ENCODE measurements at regions not wholly inside any gene's neighbourhood (a gene's known extent, or its start where the extent isn't known, plus 50 kb on each side); places are given as distances from the start of the nearest gene placed in this dataset.

- ATAC-seq (ENCODE audit: low read depth) (no peak), DNase-seq (no peak)
- H3K36me3 Mint-ChIP-seq = no peaks in the 10 kb centered on the region
- POLR2A ChIA-PET = no interaction called here
- H3K4me1 Mint-ChIP-seq = no peaks in the 10 kb centered on the region
- no peak overlapping the region for H3K4me3 Mint-ChIP-seq
- no peaks in the 10 kb centered on the region for H3K9me3 Mint-ChIP-seq
- no peaks in the 10 kb centered on the region for H3K27me3 Mint-ChIP-seq
- no peak overlapping the region for H3K27ac Mint-ChIP-seq
Measured at GRCh38 chr4:104146048-104146447, 348.6 kb downstream of the CXXC4 start.

GRCh38 chr4:104138116-104138515, 356.6 kb downstream of the CXXC4 start:
- Mint-ChIP-seq H3K27ac (no peak overlapping the region), H3K4me1 (no peaks in the 10 kb centered on the region), H3K27me3 (no peaks in the 10 kb centered on the region), H3K9me3 (peaks cover 7% of the 10 kb centered on the region), H3K36me3 (no peaks in the 10 kb centered on the region), H3K4me3 (no peak overlapping the region)
- DNase-seq (no peak), ATAC-seq (ENCODE audit: low read depth) (no peak)
- POLR2A ChIA-PET = no interaction called here

GRCh38 chr4:104129243-104129642, 365.5 kb downstream of the CXXC4 start:
- Mint-ChIP-seq H3K4me1 (no peaks in the 10 kb centered on the region), H3K36me3 (no peaks in the 10 kb centered on the region), H3K9me3 (no peaks in the 10 kb centered on the region), H3K4me3 (no peak overlapping the region), H3K27ac (no peak overlapping the region), H3K27me3 (no peaks in the 10 kb centered on the region)
- DNase-seq (no peak), ATAC-seq (ENCODE audit: low read depth) (no peak)
- POLR2A ChIA-PET = no interaction called here

GRCh38 chr4:104128850-104129213, 365.9 kb downstream of the CXXC4 start:
- Mint-ChIP-seq H3K9me3 (no peaks in the 10 kb centered on the region), H3K4me1 (no peaks in the 10 kb centered on the region)
- POLR2A ChIA-PET = no interaction called here

GRCh38 chr4:104128031-104128849, 366.5 kb downstream of the CXXC4 start:
- H3K4me3 Mint-ChIP-seq = no peak overlapping the region
- H3K36me3 Mint-ChIP-seq = no peaks in the 10 kb centered on the region
- DNase-seq = no peak
- POLR2A ChIA-PET = no interaction called here
- no peaks in the 10 kb centered on the region for H3K27me3 Mint-ChIP-seq
- peaks cover 1% of the 10 kb centered on the region for H3K9me3 Mint-ChIP-seq
- H3K4me1 Mint-ChIP-seq = no peaks in the 10 kb centered on the region
- no peak for ATAC-seq (ENCODE audit: low read depth)
- no peak overlapping the region for H3K27ac Mint-ChIP-seq

More at GRCh38 chr4:104128850-104129213, 365.9 kb downstream of the CXXC4 start:
- H3K27ac Mint-ChIP-seq = no peak overlapping the region
- DNase-seq = no peak
- no peak for ATAC-seq (ENCODE audit: low read depth)
- H3K4me3 Mint-ChIP-seq = no peak overlapping the region
- no peaks in the 10 kb centered on the region for H3K27me3 Mint-ChIP-seq
- H3K36me3 Mint-ChIP-seq = no peaks in the 10 kb centered on the region

- Mint-ChIP-seq H3K36me3 (no peaks in the 10 kb centered on the region), H3K27ac (no peak overlapping the region), H3K27me3 (no peaks in the 10 kb centered on the region), H3K4me1 (no peaks in the 10 kb centered on the region), H3K4me3 (no peak overlapping the region), H3K9me3 (peaks cover 6% of the 10 kb centered on the region)
- POLR2A ChIA-PET = no interaction called here
- no peak for DNase-seq
- ATAC-seq (ENCODE audit: low read depth) = no peak
Measured at GRCh38 chr4:104123021-104123420, 371.7 kb downstream of the CXXC4 start.

GRCh38 chr4:104117776-104118175, 376.9 kb downstream of the CXXC4 start:
- ATAC-seq (ENCODE audit: low read depth) (no peak), DNase-seq (no peak)
- H3K9me3 Mint-ChIP-seq = peaks cover 6% of the 10 kb centered on the region
- no peak overlapping the region for H3K27ac Mint-ChIP-seq
- H3K27me3 Mint-ChIP-seq = no peaks in the 10 kb centered on the region
- no peaks in the 10 kb centered on the region for H3K4me1 Mint-ChIP-seq
- POLR2A ChIA-PET = no interaction called here
- H3K36me3 Mint-ChIP-seq = no peaks in the 10 kb centered on the region
- H3K4me3 Mint-ChIP-seq = no peak overlapping the region

- Mint-ChIP-seq H3K4me3 (no peak overlapping the region), H3K36me3 (no peaks in the 10 kb centered on the region), H3K27me3 (no peaks in the 10 kb centered on the region), H3K4me1 (no peaks in the 10 kb centered on the region), H3K27ac (no peak overlapping the region), H3K9me3 (peaks cover 11% of the 10 kb centered on the region)
- DNase-seq = no peak
- POLR2A ChIA-PET = no interaction called here
- ATAC-seq (ENCODE audit: low read depth) = no peak
Measured at GRCh38 chr4:104113850-104114249, 380.8 kb downstream of the CXXC4 start.

- Mint-ChIP-seq H3K27me3 (no peaks in the 10 kb centered on the region), H3K36me3 (no peaks in the 10 kb centered on the region), H3K27ac (no peak overlapping the region), H3K4me1 (no peaks in the 10 kb centered on the region), H3K9me3 (peaks cover 6% of the 10 kb centered on the region), H3K4me3 (no peak overlapping the region)
- ATAC-seq (ENCODE audit: low read depth) = no peak
- POLR2A ChIA-PET = no interaction called here
- no peak for DNase-seq
Measured at GRCh38 chr4:104099141-104099540, 379.4 kb upstream of the TACR3 start.

- H3K9me3 Mint-ChIP-seq = peaks cover 6% of the 10 kb centered on the region
- no peak overlapping the region for H3K4me3 Mint-ChIP-seq
- POLR2A ChIA-PET = no interaction called here
- DNase-seq (no peak), ATAC-seq (ENCODE audit: low read depth) (no peak)
- H3K27ac Mint-ChIP-seq = no peak overlapping the region
- H3K27me3 Mint-ChIP-seq = no peaks in the 10 kb centered on the region
- H3K36me3 Mint-ChIP-seq = no peaks in the 10 kb centered on the region
- no peaks in the 10 kb centered on the region for H3K4me1 Mint-ChIP-seq
Measured at GRCh38 chr4:104093247-104093646, 373.5 kb upstream of the TACR3 start.

GRCh38 chr4:104073229-104073628, 353.4 kb upstream of the TACR3 start:
- H3K4me1 Mint-ChIP-seq = no peaks in the 10 kb centered on the region
- peaks cover 1% of the 10 kb centered on the region for H3K9me3 Mint-ChIP-seq
- no peaks in the 10 kb centered on the region for H3K27me3 Mint-ChIP-seq
- H3K36me3 Mint-ChIP-seq = no peaks in the 10 kb centered on the region
- ATAC-seq (ENCODE audit: low read depth) = no peak
- H3K27ac Mint-ChIP-seq = no peak overlapping the region
- POLR2A ChIA-PET = no interaction called here
- no peak for DNase-seq
- no peak overlapping the region for H3K4me3 Mint-ChIP-seq

- Mint-ChIP-seq H3K4me1 (no peaks in the 10 kb centered on the region), H3K36me3 (no peaks in the 10 kb centered on the region), H3K9me3 (no peaks in the 10 kb centered on the region), H3K27me3 (no peaks in the 10 kb centered on the region), H3K4me3 (no peak overlapping the region), H3K27ac (no peak overlapping the region)
- POLR2A ChIA-PET = no interaction called here
- ATAC-seq (ENCODE audit: low read depth) (no peak), DNase-seq (no peak)
Measured at GRCh38 chr4:104066533-104066932, 346.7 kb upstream of the TACR3 start.

- POLR2A ChIA-PET = no interaction called here
- no peaks in the 10 kb centered on the region for H3K4me1 Mint-ChIP-seq
Measured at GRCh38 chr4:104064646-104065577, 345.1 kb upstream of the TACR3 start.

GRCh38 chr4:104063341-104063740, 343.6 kb upstream of the TACR3 start:
- ATAC-seq (ENCODE audit: low read depth) = no peak
- Mint-ChIP-seq H3K4me1 (no peaks in the 10 kb centered on the region), H3K27me3 (no peaks in the 10 kb centered on the region), H3K9me3 (no peaks in the 10 kb centered on the region), H3K27ac (no peak overlapping the region), H3K4me3 (no peak overlapping the region), H3K36me3 (no peaks in the 10 kb centered on the region)
- POLR2A ChIA-PET = no interaction called here
- no peak for DNase-seq

More at GRCh38 chr4:104064646-104065577, 345.1 kb upstream of the TACR3 start:
- Mint-ChIP-seq H3K36me3 (no peaks in the 10 kb centered on the region), H3K9me3 (no peaks in the 10 kb centered on the region), H3K27me3 (no peaks in the 10 kb centered on the region), H3K27ac (no peak overlapping the region), H3K4me3 (no peak overlapping the region)
- ATAC-seq (ENCODE audit: low read depth) (no peak), DNase-seq (no peak)
